Upper lobe of left lung (tissue), 6 donors: ENCODE measurements at regions not wholly inside any gene's neighbourhood (a gene's known extent, or its start where the extent isn't known, plus 50 kb on each side); places are given as distances from the start of the nearest gene placed in this dataset.

Experiments used
- ATAC-seq, 2 donors: fragments of 200-7000 bp; cut with Tn5 transposase; one replicate each; pipeline ENCODE4 v1.9.1; 2022; ENCODE audit warnings: mild to moderate bottlenecking in 2 of 2, moderate library complexity in 2 of 2; ENCODE audit not compliant: low FRiP score in 2 of 2
- DNase-seq, 2 donors: peaks; one replicate each; pipeline ENCODE4 v3.0.0-alpha.2; 2019 to 2020
- H3K27ac ChIP-seq, 4 donors: fragments of 200-600 bp; sonication (generic); one replicate each; pipeline ENCODE4 v1.5.1; 2016 to 2019
- H3K27me3 ChIP-seq, 4 donors: fragments of 200-600 bp; sonication (generic); one replicate each; pipeline ENCODE4 v1.5.1; 2017 to 2019
- H3K36me3 ChIP-seq, 4 donors: fragments of 200-600 bp; sonication (generic); one replicate each; pipeline ENCODE4 v1.5.1; 2016 to 2019
- H3K4me1 ChIP-seq, 4 donors: fragments of 200-600 bp; sonication (generic); one replicate each; pipeline ENCODE4 v1.5.1; 2018 to 2019
- H3K4me3 ChIP-seq, 4 donors: fragments of 200-600 bp; sonication (generic); one replicate each; pipeline ENCODE4 v1.5.1; 2017 to 2019; ENCODE audit warnings: mild to moderate bottlenecking in 2 of 4, moderate library complexity in 1 of 4
- H3K9me3 ChIP-seq, 4 donors: fragments of 200-600 bp; sonication (generic); one replicate each; pipeline ENCODE4 v1.5.1; 2018 to 2019
- EP300 ChIP-seq, 4 donors: sonication (generic); formaldehyde crosslinking; IDR thresholded peaks; one replicate each; pipeline ENCODE4 v1.5.1; 2017; ENCODE audit warnings: antibody characterized with exemption in 4 of 4, control low read depth in 2 of 4
- POLR2A ChIP-seq, 4 donors: fragments of 450-650 bp; IDR thresholded peaks; one replicate each; pipeline ENCODE4 v1.5.1; 2016 to 2017; ENCODE audit warnings: antibody characterized with exemption in 4 of 4, mild to moderate bottlenecking in 2 of 4
- POLR2AphosphoS5 ChIP-seq, 2 donors: sonication (generic); formaldehyde crosslinking; IDR thresholded peaks; one replicate each; pipeline ENCODE4 v1.5.1; 2017; ENCODE audit warnings: antibody characterized with exemption in 2 of 2
- WGBS, 2 donors: methylation state at CpG; one replicate each; pipeline ENCODE4 v1.1.5; 2017 to 2018; 5-methylcytosine and 5-hydroxymethylcytosine counted together
- TF ChIP-seq, protein P1 (sequence below), 6 experiments: fragments of 450-650 bp in 4 of 6; fragments of 200-600 bp in 2 of 6; sonication (generic) in 2 of 6; IDR thresholded peaks; one replicate each; pipeline ENCODE4 v1.5.1; 2016 to 2019; ENCODE audit warnings: antibody characterized with exemption in 6 of 6
- donor health status: DM: no; HTN: no; CAD: no; lungs with moderate emphysema.
- donor health status: DM: no; HTN: yes; CAD: no; lungs with severe emphysema.

DNA sequence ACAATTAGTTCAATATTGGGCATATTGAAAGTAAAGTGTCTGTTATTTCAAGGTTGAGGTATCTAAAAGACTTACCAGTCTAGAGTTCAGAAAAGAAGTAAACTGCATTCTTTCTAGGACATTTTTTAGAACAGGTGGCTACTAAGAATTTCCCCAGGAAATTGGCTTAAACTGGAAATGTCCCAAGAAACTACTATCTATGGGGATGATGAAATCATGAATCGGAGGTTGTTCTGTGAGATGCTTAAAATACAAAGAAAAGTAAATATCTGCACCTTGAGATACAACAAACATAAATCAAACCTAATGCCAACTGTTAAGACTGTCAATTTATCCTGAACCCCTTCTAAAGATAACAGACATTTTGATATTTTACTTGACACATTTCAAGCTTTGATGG lies 226.5 kb upstream of the NREP start:
- Histone ChIP-seq H3K4me1 (no peaks in the 10 kb centered on the region), H3K36me3 (no peaks in the 10 kb centered on the region), H3K9me3 (no peaks in the 10 kb centered on the region), H3K4me3 (no peak overlapping the region), H3K27me3 (no peaks in the 10 kb centered on the region), H3K27ac (no peak overlapping the region)
- DNase-seq, result no peak
- WGBS, 2 donors, result 35 to 50% methylated on average over 1 of the region's 1 CpG
- no peak for ATAC-seq
- TF ChIP-seq, protein P1, sequence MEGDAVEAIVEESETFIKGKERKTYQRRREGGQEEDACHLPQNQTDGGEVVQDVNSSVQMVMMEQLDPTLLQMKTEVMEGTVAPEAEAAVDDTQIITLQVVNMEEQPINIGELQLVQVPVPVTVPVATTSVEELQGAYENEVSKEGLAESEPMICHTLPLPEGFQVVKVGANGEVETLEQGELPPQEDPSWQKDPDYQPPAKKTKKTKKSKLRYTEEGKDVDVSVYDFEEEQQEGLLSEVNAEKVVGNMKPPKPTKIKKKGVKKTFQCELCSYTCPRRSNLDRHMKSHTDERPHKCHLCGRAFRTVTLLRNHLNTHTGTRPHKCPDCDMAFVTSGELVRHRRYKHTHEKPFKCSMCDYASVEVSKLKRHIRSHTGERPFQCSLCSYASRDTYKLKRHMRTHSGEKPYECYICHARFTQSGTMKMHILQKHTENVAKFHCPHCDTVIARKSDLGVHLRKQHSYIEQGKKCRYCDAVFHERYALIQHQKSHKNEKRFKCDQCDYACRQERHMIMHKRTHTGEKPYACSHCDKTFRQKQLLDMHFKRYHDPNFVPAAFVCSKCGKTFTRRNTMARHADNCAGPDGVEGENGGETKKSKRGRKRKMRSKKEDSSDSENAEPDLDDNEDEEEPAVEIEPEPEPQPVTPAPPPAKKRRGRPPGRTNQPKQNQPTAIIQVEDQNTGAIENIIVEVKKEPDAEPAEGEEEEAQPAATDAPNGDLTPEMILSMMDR (IDR thresholded peaks at IDR 0.05), result no peak
- TF ChIP-seq EP300 (IDR thresholded peaks at IDR 0.05) (no peak), POLR2A (IDR thresholded peaks at IDR 0.05) (no peak)

DNA sequence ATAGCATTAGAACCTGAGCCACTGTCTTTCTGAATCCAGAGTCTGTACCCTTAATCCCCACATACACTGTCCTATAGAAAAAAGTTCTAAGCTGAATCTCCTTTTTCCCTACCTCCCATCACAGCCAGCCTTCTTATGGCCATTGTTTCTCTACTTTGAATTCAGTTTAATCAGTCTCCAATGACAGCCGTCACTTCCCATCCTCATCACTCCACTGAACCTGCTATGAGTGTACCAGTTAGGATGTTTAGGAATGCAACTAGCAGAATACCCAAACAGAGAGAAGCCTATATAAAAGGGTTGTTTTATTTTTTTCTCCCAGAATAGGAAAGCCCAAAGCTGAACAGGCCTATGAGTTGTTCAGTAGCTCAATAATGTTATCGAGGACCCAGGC lies 220.4 kb upstream of the NREP start:
- no peaks in the 10 kb centered on the region for H3K36me3 ChIP-seq
- no peaks in the 10 kb centered on the region for H3K4me1 ChIP-seq
- no peaks in the 10 kb centered on the region for H3K9me3 ChIP-seq
- H3K27me3 ChIP-seq, result no peaks in the 10 kb centered on the region
- no peak overlapping the region for H3K4me3 ChIP-seq
- TF ChIP-seq POLR2AphosphoS5 (IDR thresholded peaks at IDR 0.05) (no peak), EP300 (IDR thresholded peaks at IDR 0.05) (no peak), POLR2A (IDR thresholded peaks at IDR 0.05) (no peak)
- TF ChIP-seq, protein P1 (IDR thresholded peaks at IDR 0.05), result no peak
- no peak overlapping the region for H3K27ac ChIP-seq
- ATAC-seq, result no peak
- 88 to 89% methylated on average over 2 of the region's 2 CpGs for WGBS, 2 donors
- no peak for DNase-seq

DNA sequence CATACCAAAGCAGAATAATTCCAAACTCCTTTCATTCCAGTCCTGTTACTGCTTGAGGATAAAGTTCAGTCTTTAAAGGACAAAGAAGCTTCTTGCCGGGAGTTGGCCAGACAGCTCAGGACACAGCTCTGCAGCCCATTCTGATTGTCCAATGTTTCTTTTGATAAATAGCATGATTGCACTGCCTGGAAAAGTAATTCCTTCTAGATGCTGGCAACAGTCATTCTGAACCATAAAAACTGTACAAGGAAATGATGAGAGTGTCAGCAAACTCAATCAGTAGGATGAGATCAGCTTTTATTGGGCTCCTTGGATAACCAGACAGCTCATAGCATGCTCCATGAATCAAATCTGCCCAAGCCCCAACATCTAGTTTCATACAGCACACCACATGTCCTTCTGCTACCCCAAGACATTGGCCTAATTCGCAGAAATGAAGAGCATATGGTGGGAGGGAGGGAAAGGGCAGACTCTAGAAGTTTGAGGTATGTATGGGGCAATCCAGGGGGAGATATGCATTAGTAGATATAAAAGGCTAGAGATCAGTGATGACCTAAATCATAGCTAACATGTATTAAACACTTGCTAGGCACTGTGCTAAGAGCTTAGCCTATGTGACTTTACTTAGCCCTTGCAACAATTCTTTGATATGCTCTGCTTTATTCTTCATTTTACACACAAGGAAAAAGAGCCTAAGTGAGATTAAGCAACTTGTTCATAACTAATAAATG lies 219.9 kb upstream of the NREP start:
- H3K27me3 ChIP-seq, result no peaks in the 10 kb centered on the region
- H3K9me3 ChIP-seq, result no peaks in the 10 kb centered on the region
- ATAC-seq (no peak), DNase-seq (no peak)
- no peak overlapping the region for H3K27ac ChIP-seq
- H3K36me3 ChIP-seq, result no peaks in the 10 kb centered on the region
- H3K4me1 ChIP-seq, result no peaks in the 10 kb centered on the region
- TF ChIP-seq POLR2AphosphoS5 (IDR thresholded peaks at IDR 0.05), result no peak
- WGBS, 2 donors, result 64 to 89% methylated on average over 2 of the region's 2 CpGs
- H3K4me3 ChIP-seq, result no peak overlapping the region

DNA sequence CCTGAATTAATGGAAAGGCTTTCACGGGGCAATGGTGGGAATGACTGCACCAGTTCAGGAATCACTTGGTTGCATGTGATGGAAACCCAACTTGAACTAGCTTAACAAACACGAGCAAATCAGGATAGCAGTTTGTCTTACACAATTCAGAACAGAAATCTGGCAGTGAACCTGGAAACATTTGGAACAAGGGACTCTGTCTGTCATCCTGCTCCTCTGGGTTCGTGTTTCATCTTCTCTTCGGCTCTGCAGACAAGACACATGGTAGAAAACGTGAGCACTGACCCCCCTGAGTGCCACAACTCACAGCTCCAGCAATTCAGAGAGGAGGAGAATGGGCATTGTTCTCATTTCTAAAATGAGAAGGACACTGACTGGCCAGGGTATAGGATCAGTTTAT lies 218.1 kb upstream of the NREP start:
- Histone ChIP-seq H3K9me3 (no peaks in the 10 kb centered on the region), H3K4me1 (no peaks in the 10 kb centered on the region), H3K36me3 (no peaks in the 10 kb centered on the region), H3K4me3 (no peak overlapping the region), H3K27ac (no peak overlapping the region), H3K27me3 (no peaks in the 10 kb centered on the region)
- DNase-seq (no peak), ATAC-seq (no peak)
- WGBS, 2 donors, result 70 to 76% methylated on average over 5 of the region's 5 CpGs
- no peak for TF ChIP-seq POLR2A (IDR thresholded peaks at IDR 0.05)
- TF ChIP-seq EP300 (IDR thresholded peaks at IDR 0.05), result no peak
- TF ChIP-seq POLR2AphosphoS5 (IDR thresholded peaks at IDR 0.05), result no peak
- TF ChIP-seq, protein P1 (IDR thresholded peaks at IDR 0.05), result no peak

DNA sequence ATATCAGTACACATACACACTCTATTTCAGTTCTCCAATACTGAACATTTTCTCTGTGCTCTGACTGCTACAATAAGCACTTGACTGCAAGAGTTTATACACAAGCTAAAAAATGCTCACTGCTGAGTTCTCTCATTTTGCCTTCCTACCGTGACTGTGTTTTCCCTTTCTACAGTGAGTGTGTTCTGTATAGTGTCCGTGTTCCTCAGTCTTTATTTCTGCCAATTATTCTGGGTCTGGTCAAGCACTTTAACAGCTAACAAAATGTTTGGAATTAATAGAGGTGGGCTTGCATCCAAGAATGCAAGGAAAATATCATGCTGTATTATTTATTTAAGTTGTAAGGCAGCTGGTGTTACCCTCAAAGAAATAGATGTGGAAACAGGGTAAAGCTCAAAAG lies 217.0 kb upstream of the NREP start:
- H3K27ac ChIP-seq, result no peak overlapping the region

More for the DNA sequence above, 217.0 kb upstream of the NREP start:
- Histone ChIP-seq H3K27me3 (no peaks in the 10 kb centered on the region), H3K36me3 (no peaks in the 10 kb centered on the region), H3K4me1 (no peaks in the 10 kb centered on the region), H3K9me3 (no peaks in the 10 kb centered on the region), H3K4me3 (no peak overlapping the region)
- 41 to 50% methylated on average over 2 of the region's 2 CpGs for WGBS, 2 donors
- DNase-seq, result no peak
- ATAC-seq, result no peak
- TF ChIP-seq, protein P1 (IDR thresholded peaks at IDR 0.05), result no peak
- TF ChIP-seq POLR2AphosphoS5 (IDR thresholded peaks at IDR 0.05) (no peak), EP300 (IDR thresholded peaks at IDR 0.05) (no peak), POLR2A (IDR thresholded peaks at IDR 0.05) (no peak)
